Prostate gland (tissue), 2 donors: ENCODE measurements at regions not wholly inside any gene's neighbourhood (a gene's known extent, or its start where the extent isn't known, plus 50 kb on each side); places are given as distances from the start of the nearest gene placed in this dataset.

Experiments
- CTCF ChIP-seq, 4 experiments: fragments of 200-600 bp in 2 of 4; fragments of 450-650 bp in 2 of 4; sonication (generic) in 2 of 4; IDR thresholded peaks; 1 replicate in 3 of 4; 2 replicates in 1 of 4; pipeline ENCODE4 v1.5.1; 2016 to 2019; ENCODE audit warnings: antibody characterized with exemption in 4 of 4, mild to moderate bottlenecking in 2 of 4, moderate library complexity in 2 of 4
- POLR2A ChIP-seq: fragments of 450-650 bp; IDR thresholded peaks from one replicate; pipeline ENCODE4 v1.6.1; 2016; ENCODE audit warnings: antibody characterized with exemption, mild to moderate bottlenecking
- POLR2AphosphoS5 ChIP-seq: sonication (generic); formaldehyde crosslinking; IDR thresholded peaks from one replicate; pipeline ENCODE4 v1.6.1; 2017; ENCODE audit warnings: antibody characterized with exemption

GRCh38 chr17:34817252-34818035 lies 143.8 kb downstream of the CCT6B start:
- TF ChIP-seq CTCF (IDR thresholded peaks at IDR 0.05), result no peak
- TF ChIP-seq POLR2AphosphoS5, result no peak
- TF ChIP-seq POLR2A, result no peak
